Endothelial cell of umbilical vein (primary cell): ENCODE measurements at regions not wholly inside any gene's neighbourhood (a gene's known extent, or its start where the extent isn't known, plus 50 kb on each side); places are given as distances from the start of the nearest gene placed in this dataset.

Experiments used
- BruUV-seq: library from RNA; stranded (reverse); fragments of 400-500 nt; replicated peaks from 2 replicates; lab custom pipeline; 2021; lab: Mats Ljungman, UMichigan
- CTCF ChIA-PET: fragments of 300-600, 350-600 bp; sonication (Branson Sonifier 250); formaldehyde crosslinking; loops from one replicate; lab custom pipeline; 2021; ENCODE audit warnings: antibody characterized with exemption, inconsistent platforms; lab: Charles Lee
- POLR2A ChIA-PET: fragments of 300-600, 350-600 bp; sonication (Branson Sonifier 250); formaldehyde crosslinking; loops from one replicate; lab custom pipeline; 2021; ENCODE audit warnings: antibody characterized with exemption, inconsistent platforms; lab: Charles Lee
- DNase-seq: peaks from one replicate; pipeline ENCODE4 v3.0.0-alpha.2; 2011; ENCODE audit warnings: low read depth, low spot score
- FAIRE-seq: peaks from 2 replicates; lab custom pipeline; 2011; peaks lifted over from hg19 to GRCh38; lab: Jason Lieb, UNC
- H2AFZ ChIP-seq: 2 replicates; pipeline ENCODE4 v1.6.0; 2012; ENCODE audit warnings: low read depth, low read length, control low read depth, inconsistent platforms
- H3K27ac ChIP-seq: 2 replicates; pipeline ENCODE4 v1.5.1; 2011; ENCODE audit warnings: low read depth, mild to moderate bottlenecking, control low read depth, low read length, moderate library complexity; ENCODE audit not compliant: insufficient read depth
- H3K27me3 ChIP-seq, 2 experiments: 2 replicates each; pipeline versions ENCODE4 v1.6.0 to v1.6.1; 2011; ENCODE audit warnings: low read length in 2 of 2, mixed read lengths in 1 of 2; ENCODE audit not compliant: control insufficient read depth in 2 of 2, insufficient read depth in 2 of 2
- H3K36me3 ChIP-seq, 2 experiments: 2 replicates in 1 of 2; 3 replicates in 1 of 2; pipeline ENCODE4 v1.5.1; 2011; ENCODE audit warnings: low read length in 2 of 2, mild to moderate bottlenecking in 1 of 2, moderate library complexity in 1 of 2; ENCODE audit not compliant: control insufficient read depth in 2 of 2, insufficient read depth in 2 of 2; ENCODE audit errors: extremely low read depth in 1 of 2
- H3K4me1 ChIP-seq: 3 replicates; pipeline ENCODE4 v1.5.1; 2011; ENCODE audit warnings: mild to moderate bottlenecking, low read length; ENCODE audit not compliant: control insufficient read depth, insufficient read depth; ENCODE audit errors: extremely low read depth
- H3K4me2 ChIP-seq: 2 replicates; pipeline ENCODE4 v1.6.1; 2011; ENCODE audit warnings: low read length, control low read depth, mixed read lengths; ENCODE audit not compliant: insufficient read depth
- H3K4me3 ChIP-seq, 3 experiments: fragments of 200-600 bp in 1 of 3; sonication (generic), shearing (Covaris generic) in 1 of 3; replicated peaks in 1 of 3; 2 replicates each; pipeline ENCODE4 v1.5.1; 2011 to 2016; ENCODE audit warnings: control low read depth in 3 of 3, low read length in 3 of 3, mild to moderate bottlenecking in 2 of 3, inconsistent platforms in 1 of 3, low read depth in 1 of 3, moderate library complexity in 1 of 3; ENCODE audit not compliant: insufficient read depth in 1 of 3
- H3K79me2 ChIP-seq: 2 replicates; pipeline ENCODE4 v1.6.0; 2012; ENCODE audit warnings: low read length, inconsistent platforms; ENCODE audit not compliant: control insufficient read depth, insufficient read depth
- H3K9ac ChIP-seq: replicated peaks from 2 replicates; pipeline ENCODE3; 2011; ENCODE audit warnings: low read length, control low read depth; ENCODE audit not compliant: insufficient read depth; ENCODE audit errors: extremely low read depth
- H3K9me1 ChIP-seq: replicated peaks from 3 replicates; pipeline ENCODE4 v1.6.0; 2011; ENCODE audit warnings: mild to moderate bottlenecking, low read length; ENCODE audit not compliant: control insufficient read depth, insufficient read depth; ENCODE audit errors: extremely low read depth
- H3K9me3 ChIP-seq: replicated peaks from 2 replicates; pipeline ENCODE4 v1.5.1; 2012; ENCODE audit warnings: low read length, inconsistent platforms; ENCODE audit not compliant: control insufficient read depth, insufficient read depth
- H4K20me1 ChIP-seq: replicated peaks from 2 replicates; pipeline ENCODE3; 2011; ENCODE audit warnings: mild to moderate bottlenecking, low read length; ENCODE audit not compliant: control insufficient read depth, insufficient read depth; ENCODE audit errors: extremely low read depth
- EZH2 ChIP-seq: IDR thresholded peaks from 2 replicates; pipeline ENCODE4 v1.6.1; 2012; ENCODE audit warnings: borderline replicate concordance, low read depth, mild to moderate bottlenecking, moderate library complexity, low read length, inconsistent platforms; ENCODE audit not compliant: severe bottlenecking
- FOS ChIP-seq: IDR thresholded peaks from 2 replicates; pipeline ENCODE4 v1.6.1; 2011; ENCODE audit warnings: mild to moderate bottlenecking, low read length, moderate library complexity, borderline replicate concordance; ENCODE audit not compliant: insufficient read depth
- GATA2 ChIP-seq: IDR thresholded peaks from 2 replicates; pipeline ENCODE4 v1.7.0; 2011; ENCODE audit warnings: low read depth, mild to moderate bottlenecking, moderate library complexity, mixed read lengths, low read length; ENCODE audit not compliant: insufficient read length, insufficient read depth
- JUN ChIP-seq: IDR thresholded peaks from 2 replicates; pipeline ENCODE4 v1.6.1; 2011; ENCODE audit warnings: borderline replicate concordance, low read depth; ENCODE audit not compliant: insufficient read length, insufficient read depth
- MYC ChIP-seq: IDR thresholded peaks from one replicate; pipeline ENCODE4 v1.6.1; 2011; ENCODE audit warnings: mild to moderate bottlenecking, low read depth, low read length
- POLR2A ChIP-seq: IDR thresholded peaks from 2 replicates; pipeline ENCODE4 v1.6.1; 2012; ENCODE audit warnings: low read depth, mild to moderate bottlenecking, control low read depth, low read length
- POLR2AphosphoS5 ChIP-seq: IDR thresholded peaks from 2 replicates; pipeline ENCODE4 v1.6.1; 2012; ENCODE audit warnings: low read depth, mild to moderate bottlenecking, control low read depth, low read length, moderate library complexity; ENCODE audit not compliant: insufficient read depth
- dilution Hi-C: fragments of 300-500 bp; cut with MboI; formaldehyde crosslinking; loops from one replicate; pipeline ENCODE4 v1.15.0; 2019; ENCODE audit warnings: low sequenced_read_pairs; ENCODE audit not compliant: extremely low pct_ligation_motif_present
- intact Hi-C: fragments of 100-400 bp; cut with micrococcal nuclease; formaldehyde crosslinking; loops from one replicate; pipeline ENCODE4 v1.10.0; 2022
- TF ChIP-seq, protein P1 (sequence below), 2 donors: IDR thresholded peaks; 1 replicate in 1 of 2; 2 replicates in 1 of 2; pipeline ENCODE4 v1.5.1; 2011; ENCODE audit warnings: low read length in 2 of 2, mild to moderate bottlenecking in 2 of 2, moderate library complexity in 2 of 2, control low read depth in 1 of 2, inconsistent platforms in 1 of 2, low read depth in 1 of 2; ENCODE audit not compliant: insufficient read depth in 1 of 2; ENCODE audit errors: extremely low read depth in 1 of 2
- TF ChIP-seq, protein P2 (sequence below): IDR thresholded peaks from 2 replicates; pipeline ENCODE4 v1.6.1; 2011; ENCODE audit not compliant: insufficient read depth, insufficient read length

DNA sequence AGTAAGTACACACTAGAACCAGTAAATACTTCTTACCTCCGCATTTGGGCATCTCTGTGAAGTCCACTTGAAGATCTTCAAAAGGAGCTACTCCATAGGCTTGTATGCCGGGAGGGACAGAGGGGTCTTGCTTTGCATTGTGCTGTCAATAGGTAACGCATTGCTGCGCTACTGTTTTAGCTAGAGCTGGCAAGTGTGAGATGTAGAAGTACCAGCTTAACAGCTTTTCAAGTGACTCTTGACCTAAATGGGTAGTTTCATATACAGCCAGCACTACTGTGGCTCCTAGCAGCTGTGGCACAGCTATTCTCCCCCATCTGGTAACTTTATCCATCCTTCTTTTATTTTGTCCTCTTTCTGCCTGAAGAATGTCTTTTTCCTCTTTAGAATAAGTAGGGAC is 205.3 kb upstream of the KLF8 start:
- Histone ChIP-seq H3K27me3 (no peaks in the 10 kb centered on the region), H3K27ac (no peak overlapping the region), H3K4me3 (no peak overlapping the region), H3K79me2 (no peaks in the 10 kb centered on the region), H3K9ac (no peak overlapping the region), H2AFZ (no peak overlapping the region), H3K9me1 (no peaks in the 10 kb centered on the region), H4K20me1 (no peaks in the 10 kb centered on the region), H3K4me1 (no peaks in the 10 kb centered on the region), H3K9me3 (no peaks in the 10 kb centered on the region), H3K36me3 (no peaks in the 10 kb centered on the region), H3K4me2 (no peak overlapping the region)
- dilution Hi-C loops, result no loop called here
- no TSS peak for BruUV-seq
- no peak for FAIRE-seq
- DNase-seq, result no peak
- CTCF ChIA-PET, result no interaction called here
- intact Hi-C loops, result no loop called here
- POLR2A ChIA-PET, result no interaction called here
- TF ChIP-seq POLR2AphosphoS5 (no peak), EZH2 (no peak), JUN (no peak), GATA2 (no peak), POLR2A (no peak), FOS (no peak), MYC (no peak)
- TF ChIP-seq, protein P1, sequence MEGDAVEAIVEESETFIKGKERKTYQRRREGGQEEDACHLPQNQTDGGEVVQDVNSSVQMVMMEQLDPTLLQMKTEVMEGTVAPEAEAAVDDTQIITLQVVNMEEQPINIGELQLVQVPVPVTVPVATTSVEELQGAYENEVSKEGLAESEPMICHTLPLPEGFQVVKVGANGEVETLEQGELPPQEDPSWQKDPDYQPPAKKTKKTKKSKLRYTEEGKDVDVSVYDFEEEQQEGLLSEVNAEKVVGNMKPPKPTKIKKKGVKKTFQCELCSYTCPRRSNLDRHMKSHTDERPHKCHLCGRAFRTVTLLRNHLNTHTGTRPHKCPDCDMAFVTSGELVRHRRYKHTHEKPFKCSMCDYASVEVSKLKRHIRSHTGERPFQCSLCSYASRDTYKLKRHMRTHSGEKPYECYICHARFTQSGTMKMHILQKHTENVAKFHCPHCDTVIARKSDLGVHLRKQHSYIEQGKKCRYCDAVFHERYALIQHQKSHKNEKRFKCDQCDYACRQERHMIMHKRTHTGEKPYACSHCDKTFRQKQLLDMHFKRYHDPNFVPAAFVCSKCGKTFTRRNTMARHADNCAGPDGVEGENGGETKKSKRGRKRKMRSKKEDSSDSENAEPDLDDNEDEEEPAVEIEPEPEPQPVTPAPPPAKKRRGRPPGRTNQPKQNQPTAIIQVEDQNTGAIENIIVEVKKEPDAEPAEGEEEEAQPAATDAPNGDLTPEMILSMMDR (IDR thresholded peaks at IDR 0.05; ENCODE audit: extremely low read depth in 1 of 2, insufficient read depth in 1 of 2, low read depth in 1 of 2, low read length in 2 of 2), result no peak
- TF ChIP-seq, protein P2, sequence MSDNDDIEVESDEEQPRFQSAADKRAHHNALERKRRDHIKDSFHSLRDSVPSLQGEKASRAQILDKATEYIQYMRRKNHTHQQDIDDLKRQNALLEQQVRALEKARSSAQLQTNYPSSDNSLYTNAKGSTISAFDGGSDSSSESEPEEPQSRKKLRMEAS, result no peak
